Keratinocyte (primary cell): ENCODE measurements at regions not wholly inside any gene's neighbourhood (a gene's known extent, or its start where the extent isn't known, plus 50 kb on each side); places are given as distances from the start of the nearest gene placed in this dataset.

Experiments used
- CTCF ChIP-seq, 3 experiments: IDR thresholded peaks in 1 of 3; conservative IDR thresholded peaks in 1 of 3; optimal IDR thresholded peaks in 1 of 3; 2 replicates in 2 of 3; 3 replicates in 1 of 3; pipeline versions ENCODE3 to v1.5.1; 2011; ENCODE audit warnings: low read length in 3 of 3, mild to moderate bottlenecking in 3 of 3, moderate library complexity in 2 of 3, control low read depth in 1 of 3, inconsistent platforms in 1 of 3; ENCODE audit not compliant: insufficient read depth in 2 of 3; ENCODE audit errors: extremely low read depth in 1 of 3
- EZH2 ChIP-seq: IDR thresholded peaks from one replicate; pipeline ENCODE4 v1.6.1; 2012; ENCODE audit warnings: inconsistent platforms, mild to moderate bottlenecking, low read length, moderate library complexity

DNA sequence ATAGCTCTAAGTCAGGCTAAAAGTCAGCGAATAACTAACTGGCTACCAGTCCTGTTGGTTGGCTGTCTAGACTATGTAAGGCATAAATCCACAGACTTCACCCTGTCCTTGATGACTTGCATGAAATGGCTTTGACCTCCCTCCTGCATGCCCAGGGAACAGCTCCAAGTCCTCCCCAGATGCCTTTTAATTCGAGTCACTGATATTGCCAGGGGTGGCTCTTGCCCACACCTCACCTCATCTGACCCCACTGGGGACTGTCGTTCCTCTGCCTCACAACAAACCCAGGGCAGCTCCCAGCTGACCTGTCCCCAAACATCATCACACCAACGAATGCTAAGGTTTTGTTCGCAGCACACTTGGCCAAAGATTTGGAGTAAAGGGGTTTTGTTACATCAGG lies 396.0 kb upstream of the ID2 start:
- TF ChIP-seq CTCF (optimal IDR thresholded peaks at IDR 0.05 in 1 of 3, IDR thresholded peaks at IDR 0.05 in 1 of 3, conservative IDR thresholded peaks at IDR 0.05 in 1 of 3; ENCODE audit: extremely low read depth in 1 of 3, insufficient read depth in 2 of 3, low read length in 3 of 3) (no peak), EZH2 (no peak)
